SK-N-SH (cell line): ENCODE measurements at regions not wholly inside any gene's neighbourhood (a gene's known extent, or its start where the extent isn't known, plus 50 kb on each side); places are given as distances from the start of the nearest gene placed in this dataset.

Experiments
- CTCF ChIA-PET: fragments of 300-600, 350-600 bp; formaldehyde crosslinking; extraction: SDS; loops from one replicate; lab custom pipeline; 2021; lab: Yijun Ruan, JAX
- POLR2A ChIA-PET: fragments of 350-600 bp; sonication (Branson Sonifier 250); formaldehyde crosslinking; extraction: SDS; loops from one replicate; lab custom pipeline; 2020; ENCODE audit warnings: antibody characterized with exemption, inconsistent platforms; lab: Yijun Ruan, JAX
- DNase-seq: peaks from one replicate; pipeline ENCODE4 v3.0.0; 2012
- H2AFZ ChIP-seq: fragments of 200-600 bp; sonication (generic); 2 replicates; pipeline ENCODE4 v1.8.1; 2016; ENCODE audit warnings: antibody characterized with exemption, mild to moderate bottlenecking, low read depth
- H3F3A ChIP-seq: fragments of 200-600 bp; sonication (generic); replicated peaks from 2 replicates; pipeline ENCODE3; 2016; ENCODE audit warnings: antibody characterized with exemption, mild to moderate bottlenecking; ENCODE audit not compliant: insufficient read depth
- H3K27ac ChIP-seq, 2 experiments: fragments of 200-500 bp in 1 of 2; fragments of 200-600 bp in 1 of 2; sonication (Bioruptor generic) in 1 of 2; sonication (generic), shearing (Covaris generic) in 1 of 2; 2 replicates each; pipeline versions ENCODE4 v1.5.1 to v1.6.1; 2014 to 2016; ENCODE audit warnings: low read depth in 2 of 2, inconsistent platforms in 1 of 2, low read length in 1 of 2, mild to moderate bottlenecking in 1 of 2, mixed read lengths in 1 of 2
- H3K27me3 ChIP-seq: fragments of 200-600 bp; sonication (generic), shearing (Covaris generic); 2 replicates; pipeline ENCODE4 v1.6.1; 2016; ENCODE audit warnings: mixed run types; ENCODE audit not compliant: insufficient read depth
- H3K36me3 ChIP-seq, 2 experiments: fragments of 200-500 bp in 1 of 2; fragments of 200-600 bp in 1 of 2; sonication (Bioruptor generic) in 1 of 2; sonication (generic) in 1 of 2; replicated peaks in 1 of 2; 2 replicates each; pipeline versions ENCODE3 to v1.5.1; 2014 to 2016; ENCODE audit warnings: low read length in 1 of 2, mild to moderate bottlenecking in 1 of 2; ENCODE audit not compliant: insufficient read depth in 2 of 2, control insufficient read depth in 1 of 2
- H3K4me1 ChIP-seq, 2 experiments: fragments of 200-500 bp in 1 of 2; fragments of 200-600 bp in 1 of 2; sonication (Bioruptor generic) in 1 of 2; sonication (generic), shearing (Covaris generic) in 1 of 2; 2 replicates each; pipeline versions ENCODE4 v1.5.1 to v1.6.1; 2014 to 2016; ENCODE audit warnings: low read depth in 1 of 2, low read length in 1 of 2, mixed run types in 1 of 2; ENCODE audit not compliant: insufficient read depth in 2 of 2, control insufficient read depth in 1 of 2
- H3K4me2 ChIP-seq: fragments of 200-600 bp; sonication (generic), shearing (Covaris generic); 2 replicates; pipeline ENCODE4 v1.6.1; 2017; ENCODE audit warnings: mixed run types
- H3K4me3 ChIP-seq, 2 experiments: fragments of 200-500 bp in 1 of 2; fragments of 200-600 bp in 1 of 2; sonication (Bioruptor generic) in 1 of 2; sonication (generic), shearing (Covaris generic) in 1 of 2; 2 replicates each; pipeline versions ENCODE4 v1.5.1 to v1.8.1; 2014 to 2016; ENCODE audit warnings: low read depth in 2 of 2, inconsistent platforms in 1 of 2, low read length in 1 of 2, mild to moderate bottlenecking in 1 of 2, mixed read lengths in 1 of 2, moderate library complexity in 1 of 2
- H3K79me2 ChIP-seq: fragments of 200-600 bp; sonication (generic); 2 replicates; pipeline ENCODE4 v1.8.1; 2017; ENCODE audit warnings: mild to moderate bottlenecking; ENCODE audit not compliant: insufficient read depth
- H3K9ac ChIP-seq: fragments of 200-600 bp; sonication (generic); 2 replicates; pipeline ENCODE4 v1.6.1; 2017; ENCODE audit warnings: mixed run types
- H3K9me2 ChIP-seq: fragments of 200-600 bp; sonication (generic); 2 replicates; pipeline ENCODE4 v1.6.1; 2017; ENCODE audit warnings: mixed run types
- H3K9me3 ChIP-seq: fragments of 200-600 bp; sonication (generic); 2 replicates; pipeline ENCODE4 v1.6.1; 2017; ENCODE audit warnings: mixed run types, mild to moderate bottlenecking, moderate library complexity
- H4K20me1 ChIP-seq: fragments of 200-600 bp; sonication (generic); 2 replicates; pipeline ENCODE4 v1.6.1; 2017; ENCODE audit warnings: mild to moderate bottlenecking, mixed run types; ENCODE audit not compliant: insufficient read depth
- EP300 ChIP-seq, 2 experiments: IDR thresholded peaks; 2 replicates each; pipeline versions ENCODE4 v1.4.0 to v1.6.1; 2012; ENCODE audit warnings: borderline replicate concordance in 1 of 2, low read depth in 1 of 2, low read length in 1 of 2
- EZH2phosphoT487 ChIP-seq: fragments of 200-600 bp; sonication (generic); IDR thresholded peaks from 2 replicates; pipeline ENCODE4 v1.6.1; 2017; ENCODE audit warnings: low read depth, mixed run types, mild to moderate bottlenecking, antibody characterized with exemption, moderate library complexity, borderline replicate concordance
- FOXJ3 ChIP-seq: sonication (generic); formaldehyde crosslinking; IDR thresholded peaks from 2 replicates; pipeline ENCODE4 v1.5.1; 2020; ENCODE audit warnings: mild to moderate bottlenecking, missing genetic modification reagents
- FOXM1 ChIP-seq: IDR thresholded peaks from 2 replicates; pipeline ENCODE4 v1.4.0; 2012; ENCODE audit warnings: low read depth, mild to moderate bottlenecking
- GABPA ChIP-seq: IDR thresholded peaks from 2 replicates; pipeline ENCODE4 v1.4.0; 2012; ENCODE audit warnings: low read depth, mild to moderate bottlenecking
- JUND ChIP-seq: IDR thresholded peaks from 2 replicates; pipeline ENCODE4 v1.4.0; 2012
- MXI1 ChIP-seq: IDR thresholded peaks from 2 replicates; pipeline ENCODE4 v1.6.1; 2012; ENCODE audit warnings: mild to moderate bottlenecking, low read depth, low read length, improper control_type of control experiment
- NFIC ChIP-seq: IDR thresholded peaks from 2 replicates; pipeline ENCODE4 v1.4.0; 2012; ENCODE audit warnings: borderline replicate concordance
- NRF1 ChIP-seq: IDR thresholded peaks from 2 replicates; pipeline ENCODE4 v1.6.1; 2012; ENCODE audit warnings: low read depth, mild to moderate bottlenecking, low read length
- PBX3 ChIP-seq: IDR thresholded peaks from 2 replicates; pipeline ENCODE4; 2012
- POLR2AphosphoS5 ChIP-seq: IDR thresholded peaks from 2 replicates; pipeline ENCODE4 v1.6.1; 2012; ENCODE audit warnings: low read depth, low read length
- REST ChIP-seq: IDR thresholded peaks from 2 replicates; pipeline ENCODE4 v1.6.1; 2012; ENCODE audit warnings: mild to moderate bottlenecking, low read depth, low read length, moderate library complexity
- RFX5 ChIP-seq: IDR thresholded peaks from 2 replicates; pipeline ENCODE4 v1.6.1; 2012; ENCODE audit warnings: mild to moderate bottlenecking, improper control_type of control experiment, low read length
- SMC3 ChIP-seq: IDR thresholded peaks from 2 replicates; pipeline ENCODE4 v1.6.1; 2012; ENCODE audit warnings: low read depth, low read length, improper control_type of control experiment
- TAF1 ChIP-seq: IDR thresholded peaks from 2 replicates; pipeline ENCODE4 v1.6.1; 2012; ENCODE audit warnings: low read depth, mild to moderate bottlenecking, low read length, moderate library complexity, borderline replicate concordance
- TEAD4 ChIP-seq: IDR thresholded peaks from 2 replicates; pipeline ENCODE4 v1.4.0; 2012; ENCODE audit warnings: mild to moderate bottlenecking, borderline replicate concordance; ENCODE audit not compliant: insufficient read depth
- WGBS: methylation state at CpG from one replicate; pipeline ENCODE4 v1.1.6; 2017; ENCODE audit warnings: low lambda C conversion rate; 5-methylcytosine and 5-hydroxymethylcytosine counted together
- TF ChIP-seq, protein P1 (sequence below): fragments of 200-600 bp; sonication (generic); IDR thresholded peaks from 2 replicates; pipeline ENCODE4 v1.6.1; 2017; ENCODE audit warnings: antibody characterized with exemption, mild to moderate bottlenecking, moderate library complexity
- TF ChIP-seq, protein P2 (sequence below): fragments of 150-350 bp; IDR thresholded peaks from 2 replicates; pipeline ENCODE4 v1.6.1; 2016; ENCODE audit warnings: mild to moderate bottlenecking, low read depth, low read length

GRCh38 chr4:45876235-45876890 lies 247.5 kb downstream of the GABRG1 start (continued):
- no peak for TF ChIP-seq MXI1

- Histone ChIP-seq H3K27ac (no peak overlapping the region), H3K9ac (no peak overlapping the region), H3K27me3 (no peaks in the 10 kb centered on the region), H3K4me3 (no peak overlapping the region), H3K4me2 (no peak overlapping the region), H3K9me2 (no peaks in the 10 kb centered on the region; the same call in 1 of the 2 replicates), H3K36me3 (no peaks in the 10 kb centered on the region), H3K79me2 (no peaks in the 10 kb centered on the region), H3F3A (no peaks in the 10 kb centered on the region), H3K4me1 (no peaks in the 10 kb centered on the region), H3K9me3 (no peaks in the 10 kb centered on the region; the same call in 1 of the 2 replicates), H2AFZ (no peak overlapping the region), H4K20me1 (no peaks in the 10 kb centered on the region)
- ChIA-PET CTCF (no interaction called here), POLR2A (no interaction called here)
- TF ChIP-seq, protein P1, sequence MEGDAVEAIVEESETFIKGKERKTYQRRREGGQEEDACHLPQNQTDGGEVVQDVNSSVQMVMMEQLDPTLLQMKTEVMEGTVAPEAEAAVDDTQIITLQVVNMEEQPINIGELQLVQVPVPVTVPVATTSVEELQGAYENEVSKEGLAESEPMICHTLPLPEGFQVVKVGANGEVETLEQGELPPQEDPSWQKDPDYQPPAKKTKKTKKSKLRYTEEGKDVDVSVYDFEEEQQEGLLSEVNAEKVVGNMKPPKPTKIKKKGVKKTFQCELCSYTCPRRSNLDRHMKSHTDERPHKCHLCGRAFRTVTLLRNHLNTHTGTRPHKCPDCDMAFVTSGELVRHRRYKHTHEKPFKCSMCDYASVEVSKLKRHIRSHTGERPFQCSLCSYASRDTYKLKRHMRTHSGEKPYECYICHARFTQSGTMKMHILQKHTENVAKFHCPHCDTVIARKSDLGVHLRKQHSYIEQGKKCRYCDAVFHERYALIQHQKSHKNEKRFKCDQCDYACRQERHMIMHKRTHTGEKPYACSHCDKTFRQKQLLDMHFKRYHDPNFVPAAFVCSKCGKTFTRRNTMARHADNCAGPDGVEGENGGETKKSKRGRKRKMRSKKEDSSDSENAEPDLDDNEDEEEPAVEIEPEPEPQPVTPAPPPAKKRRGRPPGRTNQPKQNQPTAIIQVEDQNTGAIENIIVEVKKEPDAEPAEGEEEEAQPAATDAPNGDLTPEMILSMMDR, result no peak
- TF ChIP-seq NFIC, result no peak
- TF ChIP-seq REST, result no peak
- TF ChIP-seq TEAD4, result no peak
- TF ChIP-seq FOXJ3 (CRISPR knock-in tag), result no peak
- TF ChIP-seq MXI1, result no peak
- no peak for DNase-seq
- WGBS, result 7% methylated on average over 3 of the region's 3 CpGs
Measured at GRCh38 chr4:45869184-45869583, 254.7 kb downstream of the GABRG1 start.

GRCh38 chr4:45865781-45866180 lies 258.1 kb downstream of the GABRG1 start:
- H3K27me3 ChIP-seq, result no peaks in the 10 kb centered on the region
- ChIA-PET POLR2A (no interaction called here), CTCF (no interaction called here)

More at GRCh38 chr4:45865781-45866180, 258.1 kb downstream of the GABRG1 start:
- no peak overlapping the region for H2AFZ ChIP-seq
- H3K4me2 ChIP-seq, result no peak overlapping the region
- H3F3A ChIP-seq, result no peaks in the 10 kb centered on the region
- no peaks in the 10 kb centered on the region for H4K20me1 ChIP-seq
- no peak overlapping the region for H3K9ac ChIP-seq
- H3K79me2 ChIP-seq, result no peaks in the 10 kb centered on the region
- WGBS, result 17% methylated on average over 2 of the region's 2 CpGs
- no peaks in the 10 kb centered on the region for H3K36me3 ChIP-seq
- no peak for DNase-seq
- H3K4me1 ChIP-seq, result no peaks in the 10 kb centered on the region
- H3K4me3 ChIP-seq, result no peak overlapping the region
- no peak for TF ChIP-seq EZH2phosphoT487
- TF ChIP-seq, protein P2, sequence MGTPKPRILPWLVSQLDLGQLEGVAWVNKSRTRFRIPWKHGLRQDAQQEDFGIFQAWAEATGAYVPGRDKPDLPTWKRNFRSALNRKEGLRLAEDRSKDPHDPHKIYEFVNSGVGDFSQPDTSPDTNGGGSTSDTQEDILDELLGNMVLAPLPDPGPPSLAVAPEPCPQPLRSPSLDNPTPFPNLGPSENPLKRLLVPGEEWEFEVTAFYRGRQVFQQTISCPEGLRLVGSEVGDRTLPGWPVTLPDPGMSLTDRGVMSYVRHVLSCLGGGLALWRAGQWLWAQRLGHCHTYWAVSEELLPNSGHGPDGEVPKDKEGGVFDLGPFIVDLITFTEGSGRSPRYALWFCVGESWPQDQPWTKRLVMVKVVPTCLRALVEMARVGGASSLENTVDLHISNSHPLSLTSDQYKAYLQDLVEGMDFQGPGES, result no peak
- no peak for TF ChIP-seq TEAD4
- TF ChIP-seq EP300 (IDR thresholded peaks at IDR 0.05; ENCODE audit: borderline replicate concordance in 1 of 2, low read depth in 1 of 2, low read length in 1 of 2), result no peak
- no peak for TF ChIP-seq PBX3
- no peak for TF ChIP-seq SMC3
- TF ChIP-seq JUND, result no peak
- no peak for TF ChIP-seq FOXM1
- no peak for TF ChIP-seq RFX5
- no peak for TF ChIP-seq TAF1
- no peak for TF ChIP-seq NRF1
- TF ChIP-seq GABPA, result no peak
- no peak for TF ChIP-seq POLR2AphosphoS5
- H3K27ac ChIP-seq, result no peak overlapping the region
- H3K9me3 ChIP-seq, result no peaks in the 10 kb centered on the region
- H3K9me2 ChIP-seq, result no peaks in the 10 kb centered on the region
